ENCODE measurements at regions not wholly inside any gene's neighbourhood (a gene's known extent, or its start where the extent isn't known, plus 50 kb on each side); places are given as distances from the start of the nearest gene placed in this dataset.
"Not testable (repeated sequence)": the region's sequence is repeated elsewhere in the genome, so short reads cannot be mapped to it uniquely, and the experiment has no call there.

- no peak for DNase-seq
Measured at GRCh38 chrX:13474164-13474516, 95.3 kb upstream of the EGFL6 start.

DNA sequence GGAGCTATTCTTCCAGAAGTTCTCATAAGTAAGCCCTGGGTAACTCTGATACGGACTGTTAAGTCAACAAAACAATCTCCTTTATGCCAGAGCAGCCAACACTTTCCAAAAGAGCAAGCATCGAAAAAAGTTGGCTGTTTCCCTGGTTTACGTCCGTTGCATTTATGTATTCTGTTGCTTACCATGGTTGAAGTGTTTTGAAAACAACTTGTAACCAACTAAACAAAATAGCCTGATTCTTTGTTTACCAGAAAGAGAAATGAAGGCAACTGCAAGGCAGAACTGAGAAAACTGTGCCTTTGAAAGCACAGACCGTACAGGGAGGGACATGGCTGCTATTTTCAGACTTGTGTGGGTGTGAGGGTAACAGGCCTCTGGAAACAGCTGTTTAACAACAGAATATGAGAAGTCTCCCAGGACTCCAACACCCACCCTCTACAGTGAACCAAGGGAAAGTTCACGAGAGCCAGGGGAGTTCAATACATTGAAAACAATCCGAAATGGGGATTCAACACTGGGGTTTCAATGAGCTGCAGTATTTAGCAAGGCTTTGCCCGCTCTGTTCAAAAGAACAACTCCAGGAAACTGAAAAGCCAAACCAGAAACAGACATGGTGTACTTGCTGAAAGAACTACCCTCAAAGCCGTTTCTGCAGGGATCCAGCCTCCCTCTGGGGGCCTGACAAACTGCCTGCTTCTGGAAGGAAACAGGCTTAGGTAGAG is 95.8 kb upstream of the EGFL6 start:
- peak in 1 of 2 donors; percentile 35 for DNase-seq

GRCh38 chrX:13472975-13473374 is 96.4 kb upstream of the EGFL6 start:
- DNase-seq: no peak

GRCh38 chrX:13471269-13471668 is 98.1 kb upstream of the EGFL6 start:
- no peak for DNase-seq

DNA sequence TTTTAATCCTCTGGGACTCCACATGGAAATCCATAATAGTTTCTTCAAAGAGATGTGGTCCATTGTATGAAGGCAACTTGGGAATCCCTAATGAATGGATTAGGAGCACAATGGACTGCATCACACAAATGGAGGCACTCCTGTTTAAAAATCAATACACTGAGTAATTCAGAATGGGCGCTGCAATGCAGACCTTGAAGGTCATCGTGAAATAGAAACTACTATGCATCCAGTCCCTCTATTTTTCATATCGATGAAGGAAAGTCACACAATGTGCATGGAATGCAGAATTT is 98.8 kb upstream of the EGFL6 start:
- DNase-seq: no peak

DNA sequence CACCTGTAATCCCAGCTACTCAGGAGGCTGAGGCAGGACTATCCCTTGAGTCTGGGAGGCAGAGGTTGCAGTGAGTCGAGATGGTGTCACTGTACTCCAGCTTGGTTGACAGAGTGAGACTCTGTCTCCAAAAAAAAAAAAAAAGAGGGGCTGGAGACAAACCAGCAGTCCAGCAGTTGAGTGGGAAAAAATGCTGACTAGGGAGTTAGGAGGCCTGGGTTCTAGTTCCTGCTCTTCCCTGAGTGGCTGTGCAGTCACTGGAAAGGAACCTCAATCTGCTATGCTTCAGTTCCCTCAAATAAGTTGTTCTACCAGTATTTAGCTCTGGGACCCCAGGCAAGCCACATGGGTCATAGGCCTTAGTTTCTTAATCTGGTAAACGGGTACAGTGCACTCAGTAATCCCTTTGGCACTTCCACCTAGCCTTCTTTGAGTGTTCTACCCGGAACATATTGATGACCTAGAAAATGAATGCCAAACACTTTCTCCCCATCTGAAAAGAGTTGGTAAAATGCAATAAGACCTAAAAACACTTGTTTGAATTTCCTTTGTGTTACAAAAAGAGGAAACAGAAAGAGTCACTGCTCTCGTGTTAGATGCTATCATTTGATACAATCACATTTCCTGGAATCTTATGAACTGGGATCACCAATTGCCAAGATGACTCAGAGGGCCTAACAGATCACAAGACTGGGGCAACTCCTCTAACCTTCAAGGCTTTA is 99.3 kb upstream of the EGFL6 start:
- peak in 1 of 2 donors; percentile 67 for DNase-seq

DNA sequence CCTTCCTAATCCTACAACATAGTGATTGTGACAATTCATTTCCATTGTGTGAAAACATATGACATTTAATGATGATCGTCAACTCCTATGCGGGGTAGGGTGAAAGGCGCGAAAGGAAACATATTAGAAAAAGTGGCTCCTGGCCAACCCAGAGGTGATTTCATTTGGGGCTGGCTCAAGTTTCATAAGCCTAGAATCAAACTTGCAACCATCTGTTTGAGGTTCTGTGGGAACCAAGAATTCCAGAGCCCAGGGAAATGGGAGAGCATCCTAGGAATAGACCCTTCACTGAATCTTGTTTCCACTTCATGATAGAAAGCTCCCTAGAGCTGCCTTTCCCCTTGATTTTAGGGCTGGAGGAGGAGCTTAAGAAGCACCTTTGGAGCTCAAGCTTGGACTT is 101.3 kb upstream of the EGFL6 start:
- DNase-seq: no peak

DNA sequence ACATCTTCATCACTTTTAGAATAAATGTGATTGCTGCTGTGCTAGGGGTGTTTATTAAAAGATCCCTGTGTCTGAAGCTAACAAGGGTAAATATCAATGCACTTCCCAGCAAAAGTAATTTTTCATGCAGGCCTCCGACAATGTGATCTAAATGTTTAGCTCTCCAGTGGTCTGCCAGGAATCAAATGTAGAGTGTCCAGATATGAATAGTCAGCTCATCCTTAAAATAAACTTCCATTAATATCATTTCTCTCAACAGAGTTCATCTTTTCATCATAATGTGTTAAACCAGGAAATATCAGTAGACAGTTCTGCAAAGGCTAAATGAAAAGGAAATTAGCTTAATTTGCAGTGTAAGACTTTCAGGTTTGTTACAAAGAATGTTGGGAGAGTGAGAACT is 102.2 kb upstream of the EGFL6 start:
- DNase-seq: no peak

- no peak for DNase-seq
Measured at GRCh38 chrX:13464599-13465275, 104.7 kb upstream of the EGFL6 start.

DNA sequence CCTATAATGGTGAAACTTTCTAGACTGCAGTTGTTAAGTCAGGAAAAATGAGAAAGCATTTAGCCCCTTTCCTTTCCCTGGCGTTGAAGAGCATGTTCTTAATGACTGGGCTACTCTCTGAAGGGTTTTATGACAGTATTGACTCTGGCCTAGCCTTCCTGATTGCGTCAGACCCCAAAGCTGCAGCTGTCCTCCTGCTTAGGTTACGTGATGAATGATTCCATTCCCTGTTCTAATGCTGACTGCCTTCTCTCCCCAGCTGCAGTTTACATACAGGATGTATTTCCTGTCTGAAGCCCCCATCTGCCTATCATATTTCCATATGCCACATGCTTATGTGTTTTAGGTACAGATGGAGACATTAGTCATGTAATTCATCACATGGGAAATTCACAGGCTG is 105.8 kb upstream of the EGFL6 start:
- DNase-seq: peak in 1 of 2 donors; percentile 77

- no peak for DNase-seq
Measured at GRCh38 chrX:13452283-13452682, 117.1 kb upstream of the EGFL6 start.

DNA sequence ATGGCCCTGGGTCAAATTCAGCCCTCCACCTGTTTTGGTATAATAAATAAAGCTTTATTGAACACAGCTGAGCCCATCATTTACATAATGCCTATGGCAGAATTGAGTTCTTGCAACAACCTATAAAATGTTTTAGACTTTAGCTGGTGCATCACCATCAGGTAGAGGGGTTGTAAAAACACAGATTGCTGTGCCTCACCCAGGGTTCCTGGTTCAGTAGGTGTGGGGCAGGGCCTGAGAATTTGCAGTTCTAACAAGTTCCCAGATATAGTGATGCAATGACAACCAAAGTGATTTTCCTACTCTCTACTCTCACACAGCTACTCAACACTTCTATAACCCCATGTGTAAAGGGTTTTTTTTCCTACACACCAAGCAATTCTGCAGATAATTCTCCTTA is 120.0 kb upstream of the EGFL6 start:
- no peak for DNase-seq

- no peak for DNase-seq
Measured at GRCh38 chrX:13448941-13449340, 120.5 kb upstream of the EGFL6 start.

DNA sequence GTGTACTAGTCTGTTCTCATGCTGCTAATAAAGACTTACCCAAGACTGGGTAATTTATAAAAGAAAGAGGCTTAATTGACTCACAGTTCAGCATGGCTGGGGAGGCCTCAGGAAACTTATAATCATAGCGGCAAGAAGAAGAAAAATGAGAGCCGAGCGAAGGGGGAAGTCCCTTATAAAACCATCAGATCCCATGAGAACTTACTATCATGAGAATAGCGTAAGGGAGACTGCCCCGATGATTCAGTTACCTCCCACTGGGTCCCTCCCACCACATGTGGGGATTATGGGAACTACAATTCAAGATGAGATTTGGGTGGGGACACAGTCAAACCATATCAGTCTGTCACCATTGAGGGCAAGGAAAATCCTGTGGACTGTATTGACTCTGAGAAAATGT is 121.8 kb upstream of the ATXN3L start:
- DNase-seq: not testable (repeated sequence)

DNA sequence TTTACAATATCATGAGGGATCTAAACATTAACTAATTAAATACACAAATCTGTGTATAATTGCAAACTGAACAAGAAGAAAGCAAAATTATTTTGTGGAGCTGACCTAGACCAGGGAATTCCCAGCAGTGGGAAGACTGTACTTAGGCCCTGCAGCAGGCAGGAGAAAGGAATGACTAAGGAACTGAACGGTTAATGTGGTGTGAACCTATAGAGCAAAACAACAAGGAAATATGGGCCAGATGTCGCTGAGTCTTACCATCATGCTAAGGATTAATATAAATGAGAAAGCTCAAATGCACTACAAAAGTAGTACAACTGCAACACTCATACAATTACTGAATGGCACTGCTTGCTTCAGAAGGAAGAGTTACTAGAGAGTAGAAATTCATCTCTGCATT is 120.3 kb upstream of the ATXN3L start:
- no peak for DNase-seq

GRCh38 chrX:13433298-13433605 is 113.4 kb upstream of the ATXN3L start:
- no peak for DNase-seq

DNA sequence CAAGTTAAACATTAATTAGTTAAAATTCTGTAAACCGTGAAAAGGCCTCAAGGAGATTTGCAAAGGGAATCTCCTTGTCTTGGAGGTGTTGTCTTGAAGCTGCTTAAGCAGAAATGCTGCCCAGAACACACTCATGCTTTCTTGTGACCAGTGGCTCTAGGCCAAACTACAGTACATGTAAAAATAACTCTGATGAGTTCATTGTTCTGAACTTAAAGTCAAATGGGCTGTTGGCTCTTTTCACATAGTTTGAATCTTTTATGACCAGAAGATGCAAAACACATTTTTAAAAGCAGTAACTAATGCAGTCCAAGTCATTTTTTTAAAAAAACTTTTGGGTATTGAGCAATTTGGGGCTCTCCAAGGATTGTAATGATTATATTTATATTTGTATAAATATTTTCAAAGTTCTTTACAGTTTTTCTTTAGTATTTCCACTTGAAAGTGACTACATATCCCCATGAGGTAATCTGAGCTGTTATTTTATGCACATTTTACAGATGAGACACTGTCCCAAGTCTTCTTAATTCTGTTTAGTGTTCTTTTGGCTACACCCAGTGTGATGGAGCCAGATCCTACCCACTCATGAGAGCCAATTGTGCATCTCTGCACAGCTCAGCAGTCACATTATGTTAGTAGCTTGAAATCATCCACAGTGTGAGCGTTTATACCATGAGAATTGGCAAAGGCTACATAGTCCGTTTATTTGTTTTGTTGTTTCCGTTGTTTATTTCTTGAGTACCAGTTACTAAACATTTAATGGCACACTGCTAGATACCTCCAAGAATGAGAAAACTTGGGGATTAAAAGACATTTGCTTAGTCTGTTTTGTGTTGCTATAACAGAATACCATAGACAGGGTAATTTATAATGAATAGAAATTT is 112.8 kb upstream of the ATXN3L start:
- DNase-seq: no peak

GRCh38 chrX:13430136-13430827 is 110.4 kb upstream of the ATXN3L start:
- no peak for DNase-seq

DNA sequence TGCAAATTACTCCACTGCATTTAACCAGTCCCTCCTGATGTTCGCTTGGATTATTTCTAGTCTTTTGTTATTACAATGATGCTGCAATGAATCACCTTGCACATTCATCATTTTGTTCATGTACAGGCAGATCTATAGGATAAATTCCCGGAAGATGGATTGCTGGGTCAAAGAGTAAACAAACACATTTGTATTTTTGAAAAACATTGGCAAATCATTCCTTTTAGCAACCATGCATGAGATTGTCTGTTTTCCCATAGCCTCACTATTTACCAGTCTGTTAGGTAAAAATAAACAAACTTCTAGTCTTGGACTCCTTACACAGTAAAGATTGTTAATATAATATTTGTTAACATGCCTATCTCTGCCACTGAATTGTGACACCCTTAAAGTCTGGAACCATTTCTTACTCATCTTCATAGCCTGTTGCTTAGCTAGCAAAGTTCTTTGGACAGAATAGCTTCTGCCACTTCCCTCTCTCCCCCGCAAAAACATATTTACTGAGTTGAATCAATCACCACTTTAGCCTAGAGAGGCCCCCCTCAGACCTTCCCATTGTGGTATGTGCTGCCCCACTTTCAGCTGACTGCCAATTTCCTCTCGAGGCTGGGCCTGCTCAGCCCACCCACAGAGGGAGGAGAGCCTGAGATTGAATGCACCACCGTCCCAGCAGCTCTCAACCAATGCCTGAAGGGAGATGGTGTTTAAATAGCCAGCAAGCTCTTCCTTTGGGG is 108.4 kb upstream of the ATXN3L start:
- peak in 1 of 2 donors; percentile 67 for DNase-seq

DNA sequence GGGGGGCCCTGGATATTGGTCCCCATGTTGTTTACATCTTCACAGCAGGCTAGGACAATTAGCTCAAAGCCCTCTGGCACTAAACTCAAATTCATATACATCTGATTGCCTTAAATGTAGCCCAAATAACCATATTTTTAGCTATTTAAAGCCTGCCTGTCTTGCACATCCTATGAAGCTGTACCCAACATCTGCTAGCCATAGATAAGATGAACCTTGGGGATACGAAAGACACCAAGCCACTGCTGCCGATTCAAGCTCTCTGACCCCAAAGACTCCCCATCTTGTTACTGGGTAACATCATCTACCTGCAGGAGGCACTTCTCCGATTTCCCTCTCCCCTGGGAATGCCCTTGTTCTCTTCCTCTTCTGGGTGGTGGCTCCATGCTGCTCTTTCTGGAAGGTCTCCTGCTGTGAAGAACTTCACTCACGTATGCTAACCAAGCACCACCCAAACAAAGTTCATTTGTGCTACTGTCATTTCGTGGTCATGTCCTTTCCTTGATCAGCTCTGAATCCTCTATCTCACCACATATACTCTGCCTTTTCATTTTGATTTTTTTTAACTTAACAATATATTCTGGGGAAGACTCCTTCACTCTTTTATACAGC is 107.7 kb upstream of the ATXN3L start:
- DNase-seq: no peak

GRCh38 chrX:13420545-13421183 is 100.8 kb upstream of the ATXN3L start:
- DNase-seq: no peak
